ENCODE measurements at regions not wholly inside any gene's neighbourhood (a gene's known extent, or its start where the extent isn't known, plus 50 kb on each side); places are given as distances from the start of the nearest gene placed in this dataset.

DNA sequence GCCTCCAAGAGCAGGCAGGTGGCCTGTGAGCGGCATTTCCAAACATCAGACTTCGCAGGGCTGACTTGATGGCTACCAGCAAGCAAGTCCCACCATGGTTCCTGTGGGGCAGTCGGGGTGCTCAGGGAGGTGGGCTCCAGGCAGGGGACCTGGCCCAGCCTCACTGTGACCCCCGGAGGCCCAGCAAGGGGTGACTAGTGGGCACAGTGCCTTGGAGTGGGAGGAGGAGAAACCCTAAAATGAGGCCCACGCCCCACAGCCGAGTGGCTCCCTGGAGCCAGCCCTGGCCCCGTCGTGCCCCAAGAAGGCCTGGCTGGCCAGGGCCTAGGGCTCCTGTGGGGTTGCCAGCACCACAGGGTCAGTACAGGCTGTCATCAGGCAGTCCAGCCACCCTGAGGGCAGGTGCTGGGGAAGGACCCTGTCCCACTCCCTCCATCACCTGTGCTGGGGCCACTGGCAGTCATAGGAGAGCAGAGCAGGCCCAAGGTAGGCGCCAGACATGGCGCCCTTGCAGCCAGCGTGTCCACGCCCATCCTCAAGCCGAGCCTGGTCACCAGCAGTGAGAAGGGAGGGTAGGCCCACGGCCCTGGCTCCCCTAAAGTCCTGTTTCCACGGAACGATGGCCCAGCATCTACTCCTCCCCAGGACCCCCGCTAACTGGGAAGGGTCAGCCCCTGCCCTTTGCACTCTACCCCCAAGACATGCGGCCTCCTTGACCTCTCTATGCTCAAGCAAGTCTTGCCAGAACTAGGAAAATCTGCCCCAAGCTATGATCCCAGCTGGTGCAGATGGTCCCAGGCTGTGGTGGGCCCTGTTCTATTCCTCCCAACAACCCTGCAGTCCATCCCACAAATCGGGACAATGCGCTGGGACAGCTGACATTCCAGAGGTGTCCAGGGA is 144.2 kb upstream of the C14orf180 start:
- TF ChIP-seq, protein P1, sequence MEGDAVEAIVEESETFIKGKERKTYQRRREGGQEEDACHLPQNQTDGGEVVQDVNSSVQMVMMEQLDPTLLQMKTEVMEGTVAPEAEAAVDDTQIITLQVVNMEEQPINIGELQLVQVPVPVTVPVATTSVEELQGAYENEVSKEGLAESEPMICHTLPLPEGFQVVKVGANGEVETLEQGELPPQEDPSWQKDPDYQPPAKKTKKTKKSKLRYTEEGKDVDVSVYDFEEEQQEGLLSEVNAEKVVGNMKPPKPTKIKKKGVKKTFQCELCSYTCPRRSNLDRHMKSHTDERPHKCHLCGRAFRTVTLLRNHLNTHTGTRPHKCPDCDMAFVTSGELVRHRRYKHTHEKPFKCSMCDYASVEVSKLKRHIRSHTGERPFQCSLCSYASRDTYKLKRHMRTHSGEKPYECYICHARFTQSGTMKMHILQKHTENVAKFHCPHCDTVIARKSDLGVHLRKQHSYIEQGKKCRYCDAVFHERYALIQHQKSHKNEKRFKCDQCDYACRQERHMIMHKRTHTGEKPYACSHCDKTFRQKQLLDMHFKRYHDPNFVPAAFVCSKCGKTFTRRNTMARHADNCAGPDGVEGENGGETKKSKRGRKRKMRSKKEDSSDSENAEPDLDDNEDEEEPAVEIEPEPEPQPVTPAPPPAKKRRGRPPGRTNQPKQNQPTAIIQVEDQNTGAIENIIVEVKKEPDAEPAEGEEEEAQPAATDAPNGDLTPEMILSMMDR (IDR thresholded peaks at IDR 0.05): no peak

DNA sequence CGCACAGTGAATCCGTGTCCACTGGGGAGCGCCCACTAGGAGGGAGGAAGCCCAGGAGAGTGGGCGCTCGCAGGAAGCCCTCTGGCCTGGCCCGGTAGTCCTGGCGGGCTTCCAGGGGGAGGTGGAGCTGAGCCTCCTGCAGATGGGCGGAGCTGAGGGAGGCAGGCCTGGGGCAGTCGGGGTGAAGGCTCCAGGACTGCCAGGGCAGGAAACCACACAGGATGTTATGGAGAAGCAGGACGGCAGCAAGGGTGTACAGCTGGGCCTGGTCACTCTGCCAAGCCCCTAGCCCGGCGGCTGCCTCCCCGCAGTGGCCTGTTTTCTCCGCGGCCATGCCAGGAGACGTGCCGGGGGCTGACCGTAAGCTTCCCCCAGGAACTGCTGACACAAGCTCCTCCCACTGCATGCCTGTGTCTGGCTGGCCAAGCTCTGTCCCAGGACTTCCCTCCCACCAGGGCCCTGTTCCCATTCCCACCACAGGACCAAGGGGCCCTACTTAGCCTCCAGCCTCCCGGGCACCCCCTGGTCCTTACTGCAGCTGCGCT is 143.4 kb upstream of the C14orf180 start:
- TF ChIP-seq, protein P1 (IDR thresholded peaks at IDR 0.05): no peak

DNA sequence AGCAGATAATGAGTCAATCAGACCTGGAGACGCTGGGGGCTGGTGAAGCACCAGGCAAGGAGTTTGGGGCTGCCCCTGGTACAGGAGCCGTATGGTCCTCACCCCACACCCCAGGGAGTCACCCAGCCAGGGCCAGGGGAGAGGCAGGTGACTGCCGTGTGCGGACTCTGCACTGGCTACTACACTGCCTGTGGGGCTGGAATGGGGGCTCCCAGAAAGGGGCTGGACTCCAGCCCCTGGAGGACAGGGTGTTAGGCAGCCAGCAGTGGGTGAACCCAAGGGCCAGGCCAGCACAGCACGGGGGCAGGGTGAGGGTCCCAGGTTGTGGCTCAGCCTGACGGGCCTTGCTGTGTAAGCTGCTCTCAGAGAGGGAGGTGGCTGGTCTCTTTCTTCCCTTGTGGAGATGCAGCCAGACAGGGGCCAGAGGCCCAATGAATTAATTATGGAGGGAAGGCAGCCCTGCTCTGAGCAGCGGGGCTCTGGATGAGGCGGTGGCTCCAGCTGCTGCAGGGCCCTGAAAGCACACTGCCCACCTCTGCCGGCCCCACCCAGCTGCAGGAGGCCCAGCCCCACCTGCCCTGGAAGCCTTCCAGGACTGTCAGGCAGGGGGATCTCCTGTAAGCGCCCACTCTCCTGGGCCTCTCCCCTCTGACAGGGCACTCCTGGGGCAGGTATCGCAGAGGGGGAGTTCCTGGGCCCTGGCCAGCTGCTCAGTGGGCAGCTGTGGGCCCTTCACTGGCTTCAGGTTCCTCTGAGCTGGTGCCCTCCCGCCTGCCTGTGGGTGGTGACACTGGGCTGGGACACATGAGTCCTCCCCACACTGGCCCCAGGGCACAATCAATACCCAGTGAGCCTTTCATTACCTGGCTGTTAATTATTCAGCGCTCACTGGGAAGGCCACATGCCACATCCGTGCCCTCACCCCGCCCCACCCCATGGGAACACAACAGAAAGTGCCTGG is 142.5 kb upstream of the C14orf180 start:
- TF ChIP-seq, protein P1 (IDR thresholded peaks at IDR 0.05): no peak

DNA sequence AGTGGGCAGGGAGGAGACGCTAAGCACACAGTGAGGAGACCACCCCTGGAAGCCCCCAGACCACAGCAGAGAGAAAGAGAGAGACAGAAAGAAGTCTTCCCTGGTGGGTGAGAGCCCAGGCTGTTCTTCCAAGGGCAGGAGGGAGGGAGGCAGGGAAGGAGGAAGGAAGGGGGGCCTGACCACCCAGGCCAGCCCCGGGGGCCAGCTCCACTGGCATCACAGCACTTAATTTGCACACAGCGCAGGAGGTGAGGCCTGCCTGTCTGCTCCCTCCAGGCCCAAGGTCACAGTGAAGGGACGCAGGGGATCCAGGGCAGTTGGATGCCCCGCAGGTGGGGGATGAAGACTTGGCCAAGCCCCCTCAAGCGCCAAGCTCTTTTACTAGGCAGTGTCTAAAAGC is 141.9 kb upstream of the C14orf180 start:
- TF ChIP-seq, protein P1 (IDR thresholded peaks at IDR 0.05): no peak

DNA sequence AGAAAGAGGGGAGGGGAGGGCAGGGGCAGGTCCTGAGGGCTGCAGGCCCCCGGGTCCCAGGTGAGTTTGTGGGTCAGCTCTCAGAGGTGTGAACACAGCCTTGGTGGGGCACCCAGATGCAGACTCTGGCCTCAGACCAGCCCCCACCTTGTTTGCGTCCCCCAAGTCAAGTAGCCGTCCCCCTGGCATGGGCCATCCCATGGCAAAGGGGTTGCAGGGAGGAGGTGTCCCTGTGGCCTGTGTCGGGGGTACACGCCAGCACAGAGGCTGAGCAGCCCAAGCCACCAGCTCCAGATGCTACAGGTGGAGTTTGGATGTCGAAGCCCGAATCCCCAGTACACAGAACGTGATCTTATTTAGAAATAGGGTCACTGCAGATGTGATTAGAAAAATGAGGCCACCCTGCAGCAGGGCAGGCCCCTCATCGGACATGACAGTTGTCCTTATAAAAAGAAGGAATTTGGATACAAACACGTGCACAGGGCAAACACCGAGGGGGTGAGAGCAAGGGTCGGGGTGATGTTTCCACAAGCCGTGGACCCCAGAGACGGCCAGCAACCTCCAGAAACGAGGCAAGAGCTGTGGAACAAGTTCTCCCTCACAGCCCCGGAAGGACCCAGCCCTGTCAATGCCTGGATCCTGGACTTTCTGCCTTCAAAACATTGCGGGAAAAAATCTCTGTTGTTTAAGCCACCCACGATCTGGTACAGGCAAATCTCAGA is 141.2 kb upstream of the C14orf180 start:
- TF ChIP-seq, protein P1 (IDR thresholded peaks at IDR 0.05): no peak

DNA sequence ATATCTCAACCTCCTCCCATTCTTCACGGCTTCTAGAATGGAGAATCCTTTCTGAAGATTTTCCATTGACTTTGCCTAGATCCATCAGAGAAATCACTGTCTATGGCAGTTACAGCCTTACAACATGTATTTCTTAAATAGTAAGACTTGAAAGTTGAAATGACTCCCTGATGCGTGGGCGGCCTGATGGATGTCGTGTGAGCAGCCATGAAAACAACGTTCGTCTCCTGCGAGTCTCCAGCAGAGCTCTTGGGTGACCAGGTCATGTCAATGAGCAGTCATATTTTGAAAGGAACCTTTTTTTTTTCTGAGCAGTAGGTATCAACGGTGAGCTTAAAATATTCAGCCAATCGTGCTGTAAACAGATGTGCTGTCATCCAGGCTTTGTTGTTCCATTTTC is 139.9 kb upstream of the C14orf180 start:
- TF ChIP-seq, protein P1 (IDR thresholded peaks at IDR 0.05): no peak

Data from LNCAP (cell line).